Ovary (tissue), 3 donors: ENCODE measurements at regions not wholly inside any gene's neighbourhood (a gene's known extent, or its start where the extent isn't known, plus 50 kb on each side); places are given as distances from the start of the nearest gene placed in this dataset.

Experiments used
- EP300 ChIP-seq: sonication (generic); formaldehyde crosslinking; IDR thresholded peaks from one replicate; pipeline ENCODE4 v1.6.1; 2017; ENCODE audit warnings: antibody characterized with exemption
- TF ChIP-seq, protein P1 (sequence below), 3 donors: fragments of 450-650 bp in 2 of 3; fragments of 200-600 bp in 1 of 3; IDR thresholded peaks; one replicate each; pipeline versions ENCODE4 v1.5.1 to v1.8.0; 2016 to 2022; ENCODE audit warnings: antibody characterized with exemption in 3 of 3, mild to moderate bottlenecking in 1 of 3
- donor health status: DM: no; HTN: no; CAD: no.

GRCh38 chr4:147118528-147118927, 172.9 kb upstream of the TTC29 start:
- TF ChIP-seq, protein P1, sequence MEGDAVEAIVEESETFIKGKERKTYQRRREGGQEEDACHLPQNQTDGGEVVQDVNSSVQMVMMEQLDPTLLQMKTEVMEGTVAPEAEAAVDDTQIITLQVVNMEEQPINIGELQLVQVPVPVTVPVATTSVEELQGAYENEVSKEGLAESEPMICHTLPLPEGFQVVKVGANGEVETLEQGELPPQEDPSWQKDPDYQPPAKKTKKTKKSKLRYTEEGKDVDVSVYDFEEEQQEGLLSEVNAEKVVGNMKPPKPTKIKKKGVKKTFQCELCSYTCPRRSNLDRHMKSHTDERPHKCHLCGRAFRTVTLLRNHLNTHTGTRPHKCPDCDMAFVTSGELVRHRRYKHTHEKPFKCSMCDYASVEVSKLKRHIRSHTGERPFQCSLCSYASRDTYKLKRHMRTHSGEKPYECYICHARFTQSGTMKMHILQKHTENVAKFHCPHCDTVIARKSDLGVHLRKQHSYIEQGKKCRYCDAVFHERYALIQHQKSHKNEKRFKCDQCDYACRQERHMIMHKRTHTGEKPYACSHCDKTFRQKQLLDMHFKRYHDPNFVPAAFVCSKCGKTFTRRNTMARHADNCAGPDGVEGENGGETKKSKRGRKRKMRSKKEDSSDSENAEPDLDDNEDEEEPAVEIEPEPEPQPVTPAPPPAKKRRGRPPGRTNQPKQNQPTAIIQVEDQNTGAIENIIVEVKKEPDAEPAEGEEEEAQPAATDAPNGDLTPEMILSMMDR (IDR thresholded peaks at IDR 0.05) = no peak
- TF ChIP-seq EP300 = no peak
